Right renal pelvis (tissue), 4 donors: ENCODE measurements at regions not wholly inside any gene's neighbourhood (a gene's known extent, or its start where the extent isn't known, plus 50 kb on each side); places are given as distances from the start of the nearest gene placed in this dataset.
"Not testable (repeated sequence)": the region's sequence is repeated elsewhere in the genome, so short reads cannot be mapped to it uniquely, and the experiment has no call there.

Experiments used
- DNase-seq, 4 donors: peaks; one replicate each; pipeline ENCODE4 v3.0.0-alpha.2; 2013; ENCODE audit warnings: low read depth in 4 of 4, low spot score in 3 of 4, missing footprints in 1 of 4

DNA sequence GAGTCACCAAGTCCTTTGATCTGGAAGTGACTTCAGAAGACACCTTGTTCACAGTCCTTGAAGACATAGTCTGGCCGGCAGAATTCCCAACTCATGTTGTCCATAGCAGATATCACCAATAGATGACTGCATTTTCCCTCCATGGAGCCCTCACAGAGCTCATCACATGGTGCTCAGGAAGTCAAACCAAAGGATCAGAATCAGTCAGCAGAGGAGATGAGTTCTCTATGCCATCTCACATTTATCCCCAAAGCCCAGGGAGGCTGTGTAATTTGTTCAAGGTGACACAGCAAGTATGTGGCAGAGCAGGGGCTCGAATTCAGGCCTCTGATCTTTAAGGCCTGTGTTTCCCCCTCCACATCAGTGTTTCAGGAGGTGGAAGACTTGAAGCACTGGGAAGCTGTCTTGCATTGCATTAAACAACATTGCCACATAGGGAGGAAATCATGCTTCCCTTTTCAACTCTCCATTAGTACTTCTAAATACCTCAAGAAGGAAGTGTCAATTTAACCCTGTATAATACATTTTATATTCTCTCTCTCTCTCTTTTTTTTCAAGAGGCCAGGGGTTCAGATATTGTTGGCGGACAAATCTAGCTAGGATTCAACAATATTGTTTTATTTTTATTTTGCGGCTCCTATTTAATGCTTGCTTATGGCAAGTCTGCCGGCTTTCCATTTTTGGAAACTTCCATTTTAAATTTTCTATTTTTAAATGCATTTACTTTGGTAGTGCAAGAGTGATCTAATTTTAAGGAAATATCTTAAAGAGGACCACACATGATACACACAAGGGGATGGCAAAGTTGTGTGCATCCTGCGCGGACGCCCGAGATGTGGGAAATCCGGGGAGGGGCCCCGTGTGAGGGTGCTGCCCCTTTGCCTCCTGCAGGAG is 61.9 kb downstream of the NPIPB5 start:
- not testable (repeated sequence) for DNase-seq

DNA sequence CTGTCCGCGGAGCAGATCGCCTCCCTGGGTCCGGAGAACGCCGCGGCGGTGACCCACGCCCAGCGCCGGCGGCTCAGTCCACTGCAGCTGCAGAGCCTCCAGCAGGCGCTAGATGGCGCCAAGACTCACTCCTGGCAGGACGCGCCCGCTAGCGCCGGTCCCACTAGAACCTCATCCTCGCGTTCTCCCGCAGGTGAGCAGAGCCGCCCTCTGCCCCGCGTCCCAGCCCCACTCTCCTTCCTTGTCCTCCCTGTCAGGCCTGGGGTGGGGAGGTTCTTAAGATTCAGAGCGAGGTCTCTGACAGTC is 62.5 kb downstream of the NPIPB5 start:
- DNase-seq = not testable (repeated sequence)

GRCh38 chr16:22576506-22576905 is 65.8 kb downstream of the NPIPB5 start:
- not testable (repeated sequence) for DNase-seq

DNA sequence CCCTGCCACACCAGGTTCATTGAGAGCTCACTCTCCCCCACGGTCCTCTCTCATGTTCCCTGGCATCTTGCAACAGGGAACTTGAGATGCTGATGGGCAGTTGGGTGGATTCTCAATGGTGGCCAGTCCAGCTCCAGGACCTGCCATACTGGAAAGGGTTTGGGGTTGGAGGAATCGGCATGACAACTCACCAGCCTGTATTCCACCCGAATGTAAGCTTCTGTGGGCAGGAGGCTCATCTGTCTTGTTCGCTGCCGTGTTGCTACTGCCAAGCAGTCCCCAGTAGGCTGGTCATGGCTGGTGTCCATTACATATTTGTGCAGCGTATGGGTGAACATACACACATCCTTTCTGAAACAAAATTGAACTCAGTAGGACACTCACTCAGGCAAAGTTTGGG is 72.5 kb downstream of the NPIPB5 start:
- DNase-seq = not testable (repeated sequence)

DNA sequence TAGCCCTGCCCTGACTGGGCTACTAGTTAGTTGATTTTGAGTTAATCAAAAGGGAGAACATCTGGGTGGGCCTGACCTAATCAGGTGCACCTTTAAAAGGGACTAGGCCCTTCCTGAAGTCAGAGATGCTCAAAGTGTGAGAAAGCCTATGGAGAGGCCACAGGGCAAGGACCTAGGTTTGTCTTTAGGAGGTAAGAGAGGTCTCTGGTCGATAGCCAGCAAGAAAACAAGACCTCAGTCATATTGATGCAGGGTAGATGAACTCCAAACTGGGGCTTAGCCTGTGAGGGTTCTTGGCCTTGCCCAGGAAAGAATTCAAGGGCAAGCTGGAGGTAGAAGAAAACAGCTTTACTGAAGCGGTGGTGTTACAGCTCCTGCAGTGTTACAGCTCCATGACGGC is 73.8 kb downstream of the NPIPB5 start:
- DNase-seq = not testable (repeated sequence)

- DNase-seq = not testable (repeated sequence)
Observed at GRCh38 chr16:22584941-22585340, 74.2 kb downstream of the NPIPB5 start.

- DNase-seq = not testable (repeated sequence)
Observed at GRCh38 chr16:22585431-22585830, 74.7 kb downstream of the NPIPB5 start.

GRCh38 chr16:22586732-22587131 is 76.0 kb downstream of the NPIPB5 start:
- not testable (repeated sequence) for DNase-seq

DNA sequence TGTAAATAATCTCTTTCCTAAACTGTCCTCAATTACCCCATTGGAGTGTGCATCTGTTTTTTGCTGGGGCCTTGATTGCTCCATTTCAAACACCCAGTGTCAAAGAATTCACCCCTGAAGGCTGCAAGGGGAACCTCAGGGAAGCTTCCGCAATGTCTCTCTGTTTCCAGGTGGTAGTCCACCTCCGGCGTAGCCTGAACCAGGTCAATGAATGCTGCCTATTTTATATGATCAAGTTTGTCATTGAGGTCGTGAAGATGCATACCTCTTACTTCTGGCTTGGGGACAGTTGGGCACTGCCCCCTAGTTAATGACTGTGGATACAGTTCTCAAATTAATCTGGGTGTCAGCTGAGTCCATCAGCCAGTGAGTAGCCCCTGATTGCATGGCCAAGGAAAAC is 79.1 kb downstream of the NPIPB5 start:
- DNase-seq = not testable (repeated sequence)

DNA sequence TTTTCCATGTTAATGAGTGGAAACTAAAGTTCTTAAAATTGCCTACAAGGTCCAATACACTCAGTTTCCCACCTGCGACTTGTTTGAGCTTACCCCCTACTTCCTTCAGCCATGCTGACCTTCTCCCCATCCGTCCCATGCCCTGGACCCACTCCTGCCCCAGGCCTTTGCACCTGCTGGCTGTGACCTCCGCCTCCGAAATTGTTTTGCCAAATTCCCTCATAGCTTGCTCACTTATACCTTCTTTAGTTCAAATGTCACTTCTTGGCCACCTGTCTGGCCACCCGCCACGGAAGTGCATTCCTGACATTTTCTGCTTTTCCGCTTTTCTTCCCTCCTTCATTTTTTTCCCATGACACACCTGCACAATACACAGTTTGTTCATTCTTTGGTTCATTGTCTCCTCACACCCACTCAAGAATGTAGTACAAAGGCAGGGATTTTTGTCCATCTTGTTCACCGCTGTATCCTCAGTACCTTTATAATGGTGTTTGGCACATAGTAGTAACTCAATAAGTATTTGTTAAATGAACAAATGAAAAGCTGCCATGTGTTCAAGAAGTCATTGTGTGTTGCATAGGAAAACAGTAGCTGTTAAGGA is 85.9 kb downstream of the NPIPB5 start:
- not testable (repeated sequence) for DNase-seq

DNA sequence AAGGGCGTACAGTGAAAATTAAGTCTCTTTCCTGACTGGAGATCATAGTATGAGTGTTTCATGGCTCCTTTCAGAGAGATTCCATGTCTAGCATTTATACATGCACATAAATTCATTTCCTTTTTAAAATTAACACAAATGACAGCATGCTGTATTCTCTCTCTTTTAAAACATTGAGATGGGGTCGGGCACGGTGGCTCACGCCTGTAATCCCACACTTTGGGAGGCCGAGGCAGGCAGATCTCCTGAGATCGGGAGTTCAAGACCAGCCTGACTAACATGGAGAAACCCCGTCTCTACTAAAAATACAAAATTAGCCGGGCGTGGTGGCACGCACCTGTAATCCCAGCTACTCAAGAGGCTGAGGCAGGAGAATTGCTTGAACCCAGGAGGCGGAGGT is 93.1 kb downstream of the NPIPB5 start:
- not testable (repeated sequence) for DNase-seq

DNA sequence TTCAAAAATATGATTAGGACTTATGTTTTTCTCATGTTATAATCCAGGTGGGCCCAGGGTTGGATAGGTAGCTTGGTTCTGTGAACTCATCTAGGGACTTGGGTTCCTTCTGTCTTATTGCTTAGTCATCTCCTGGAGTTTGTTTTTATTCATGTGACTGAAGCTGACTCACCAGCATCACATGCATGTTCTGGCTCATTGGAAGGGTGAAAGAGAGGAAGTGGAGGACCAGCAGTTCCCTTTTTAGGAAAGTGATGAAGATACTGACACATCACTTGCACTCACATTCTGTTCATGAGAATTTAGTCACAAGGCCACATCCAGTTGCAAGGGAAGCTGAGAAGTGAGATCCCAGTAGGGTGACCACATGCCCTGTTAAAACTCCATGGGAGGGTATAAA is 95.9 kb downstream of the NPIPB5 start:
- not testable (repeated sequence) for DNase-seq

GRCh38 chr16:22609798-22610197 is 99.1 kb downstream of the NPIPB5 start:
- DNase-seq = not testable (repeated sequence)

DNA sequence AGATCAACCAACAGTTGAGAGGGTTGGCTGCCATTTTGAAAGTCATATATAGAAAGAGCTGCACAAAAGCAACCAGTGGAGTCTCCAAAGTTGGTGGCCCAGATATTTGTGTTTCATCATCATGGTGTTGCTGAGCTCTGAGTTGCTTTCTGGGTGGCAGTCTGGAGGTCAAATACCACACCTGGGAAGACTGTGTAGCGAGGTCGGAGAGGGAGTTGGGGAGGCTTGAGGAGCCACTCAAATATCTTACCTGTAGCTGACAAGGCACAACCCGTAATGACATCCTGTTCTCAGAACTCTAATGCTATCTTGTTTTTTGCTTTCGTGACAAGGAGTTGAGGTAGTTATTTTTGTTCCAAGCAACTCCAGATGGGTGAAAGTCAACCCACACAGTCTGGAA is 100.4 kb downstream of the NPIPB5 start:
- not testable (repeated sequence) for DNase-seq

- no peak for DNase-seq
Observed at GRCh38 chr16:22614271-22614947, 103.7 kb downstream of the NPIPB5 start.

DNA sequence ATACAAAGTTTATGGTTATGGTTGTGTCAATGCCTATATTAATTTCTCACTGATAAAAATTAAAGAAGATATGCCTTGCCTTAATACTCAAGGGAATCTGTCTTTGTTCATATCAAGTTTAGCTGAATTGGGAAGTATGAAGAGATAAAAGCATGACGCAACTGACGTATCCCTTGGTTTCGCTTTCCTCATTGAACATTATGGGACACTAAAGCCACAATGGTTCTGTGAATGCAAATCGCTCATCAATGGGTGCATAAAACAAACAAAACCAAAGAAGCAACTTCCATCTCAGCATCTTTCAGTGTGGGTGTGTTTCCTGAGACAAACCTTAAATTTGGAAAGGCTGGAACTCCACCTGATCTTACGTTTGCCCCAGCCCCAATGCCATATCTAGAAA is 108.2 kb downstream of the NPIPB5 start:
- DNase-seq = no peak

GRCh38 chr16:22621586-22622155 is 111.0 kb downstream of the NPIPB5 start:
- no peak for DNase-seq

DNA sequence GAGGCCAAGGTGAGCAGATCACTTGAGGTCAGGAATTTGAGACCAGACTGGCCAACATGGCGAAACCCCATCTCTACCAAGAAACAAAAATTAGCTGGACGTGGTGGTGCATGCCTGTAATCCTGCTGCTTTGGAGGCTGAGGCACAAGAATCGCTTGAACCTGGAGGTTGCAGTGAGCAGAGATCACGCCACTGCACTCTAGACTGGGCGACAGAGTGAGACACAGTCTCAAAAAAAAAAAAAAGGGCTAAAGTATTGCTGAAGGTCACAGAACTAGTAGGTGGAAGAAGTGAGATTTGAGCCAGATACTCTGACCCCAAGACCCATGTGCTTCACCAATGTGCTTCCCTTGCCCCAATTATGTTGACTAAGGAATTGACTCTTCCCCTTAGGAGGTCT is 112.0 kb downstream of the NPIPB5 start:
- DNase-seq = no peak

GRCh38 chr16:22623351-22623781 is 112.7 kb downstream of the NPIPB5 start:
- DNase-seq = no peak

GRCh38 chr16:22624038-22624799 is 113.5 kb downstream of the NPIPB5 start:
- DNase-seq = no peak
